Endothelial cell of umbilical vein (primary cell): ENCODE measurements at regions not wholly inside any gene's neighbourhood (a gene's known extent, or its start where the extent isn't known, plus 50 kb on each side); places are given as distances from the start of the nearest gene placed in this dataset.

ENCODE experiments used
- BruUV-seq: library from RNA; stranded (reverse); fragments of 400-500 nt; replicated peaks from 2 replicates; lab custom pipeline; 2021; lab: Mats Ljungman, UMichigan
- CTCF ChIA-PET: fragments of 300-600, 350-600 bp; sonication (Branson Sonifier 250); formaldehyde crosslinking; loops from one replicate; lab custom pipeline; 2021; ENCODE audit warnings: antibody characterized with exemption, inconsistent platforms; lab: Charles Lee
- POLR2A ChIA-PET: fragments of 300-600, 350-600 bp; sonication (Branson Sonifier 250); formaldehyde crosslinking; loops from one replicate; lab custom pipeline; 2021; ENCODE audit warnings: antibody characterized with exemption, inconsistent platforms; lab: Charles Lee
- DNase-seq: peaks from one replicate; pipeline ENCODE4 v3.0.0-alpha.2; 2011; ENCODE audit warnings: low read depth, low spot score
- FAIRE-seq: peaks from 2 replicates; lab custom pipeline; 2011; peaks lifted over from hg19 to GRCh38; lab: Jason Lieb, UNC
- H2AFZ ChIP-seq: 2 replicates; pipeline ENCODE4 v1.6.0; 2012; ENCODE audit warnings: low read depth, low read length, control low read depth, inconsistent platforms
- H3K27ac ChIP-seq: 2 replicates; pipeline ENCODE4 v1.5.1; 2011; ENCODE audit warnings: low read depth, mild to moderate bottlenecking, control low read depth, low read length, moderate library complexity; ENCODE audit not compliant: insufficient read depth
- H3K27me3 ChIP-seq, 2 experiments: 2 replicates each; pipeline versions ENCODE4 v1.6.0 to v1.6.1; 2011; ENCODE audit warnings: low read length in 2 of 2, mixed read lengths in 1 of 2; ENCODE audit not compliant: control insufficient read depth in 2 of 2, insufficient read depth in 2 of 2
- H3K36me3 ChIP-seq, 2 experiments: 2 replicates in 1 of 2; 3 replicates in 1 of 2; pipeline ENCODE4 v1.5.1; 2011; ENCODE audit warnings: low read length in 2 of 2, mild to moderate bottlenecking in 1 of 2, moderate library complexity in 1 of 2; ENCODE audit not compliant: control insufficient read depth in 2 of 2, insufficient read depth in 2 of 2; ENCODE audit errors: extremely low read depth in 1 of 2
- H3K4me1 ChIP-seq: 3 replicates; pipeline ENCODE4 v1.5.1; 2011; ENCODE audit warnings: mild to moderate bottlenecking, low read length; ENCODE audit not compliant: control insufficient read depth, insufficient read depth; ENCODE audit errors: extremely low read depth
- H3K4me2 ChIP-seq: 2 replicates; pipeline ENCODE4 v1.6.1; 2011; ENCODE audit warnings: low read length, control low read depth, mixed read lengths; ENCODE audit not compliant: insufficient read depth
- H3K4me3 ChIP-seq, 3 experiments: fragments of 200-600 bp in 1 of 3; sonication (generic), shearing (Covaris generic) in 1 of 3; replicated peaks in 1 of 3; 2 replicates each; pipeline ENCODE4 v1.5.1; 2011 to 2016; ENCODE audit warnings: control low read depth in 3 of 3, low read length in 3 of 3, mild to moderate bottlenecking in 2 of 3, inconsistent platforms in 1 of 3, low read depth in 1 of 3, moderate library complexity in 1 of 3; ENCODE audit not compliant: insufficient read depth in 1 of 3
- H3K79me2 ChIP-seq: 2 replicates; pipeline ENCODE4 v1.6.0; 2012; ENCODE audit warnings: low read length, inconsistent platforms; ENCODE audit not compliant: control insufficient read depth, insufficient read depth
- H3K9ac ChIP-seq: replicated peaks from 2 replicates; pipeline ENCODE3; 2011; ENCODE audit warnings: low read length, control low read depth; ENCODE audit not compliant: insufficient read depth; ENCODE audit errors: extremely low read depth
- H3K9me1 ChIP-seq: replicated peaks from 3 replicates; pipeline ENCODE4 v1.6.0; 2011; ENCODE audit warnings: mild to moderate bottlenecking, low read length; ENCODE audit not compliant: control insufficient read depth, insufficient read depth; ENCODE audit errors: extremely low read depth
- H3K9me3 ChIP-seq: replicated peaks from 2 replicates; pipeline ENCODE4 v1.5.1; 2012; ENCODE audit warnings: low read length, inconsistent platforms; ENCODE audit not compliant: control insufficient read depth, insufficient read depth
- H4K20me1 ChIP-seq: replicated peaks from 2 replicates; pipeline ENCODE3; 2011; ENCODE audit warnings: mild to moderate bottlenecking, low read length; ENCODE audit not compliant: control insufficient read depth, insufficient read depth; ENCODE audit errors: extremely low read depth
- CTCF ChIP-seq, 2 donors: IDR thresholded peaks; 1 replicate in 1 of 2; 2 replicates in 1 of 2; pipeline ENCODE4 v1.5.1; 2011; ENCODE audit warnings: low read length in 2 of 2, mild to moderate bottlenecking in 2 of 2, moderate library complexity in 2 of 2, control low read depth in 1 of 2, inconsistent platforms in 1 of 2, low read depth in 1 of 2; ENCODE audit not compliant: insufficient read depth in 1 of 2; ENCODE audit errors: extremely low read depth in 1 of 2
- EZH2 ChIP-seq: IDR thresholded peaks from 2 replicates; pipeline ENCODE4 v1.6.1; 2012; ENCODE audit warnings: borderline replicate concordance, low read depth, mild to moderate bottlenecking, moderate library complexity, low read length, inconsistent platforms; ENCODE audit not compliant: severe bottlenecking
- FOS ChIP-seq: IDR thresholded peaks from 2 replicates; pipeline ENCODE4 v1.6.1; 2011; ENCODE audit warnings: mild to moderate bottlenecking, low read length, moderate library complexity, borderline replicate concordance; ENCODE audit not compliant: insufficient read depth
- GATA2 ChIP-seq: IDR thresholded peaks from 2 replicates; pipeline ENCODE4 v1.7.0; 2011; ENCODE audit warnings: low read depth, mild to moderate bottlenecking, moderate library complexity, mixed read lengths, low read length; ENCODE audit not compliant: insufficient read length, insufficient read depth
- JUN ChIP-seq: IDR thresholded peaks from 2 replicates; pipeline ENCODE4 v1.6.1; 2011; ENCODE audit warnings: borderline replicate concordance, low read depth; ENCODE audit not compliant: insufficient read length, insufficient read depth
- MAX ChIP-seq: IDR thresholded peaks from 2 replicates; pipeline ENCODE4 v1.6.1; 2011; ENCODE audit not compliant: insufficient read depth, insufficient read length
- MYC ChIP-seq: IDR thresholded peaks from one replicate; pipeline ENCODE4 v1.6.1; 2011; ENCODE audit warnings: mild to moderate bottlenecking, low read depth, low read length
- POLR2A ChIP-seq: IDR thresholded peaks from 2 replicates; pipeline ENCODE4 v1.6.1; 2012; ENCODE audit warnings: low read depth, mild to moderate bottlenecking, control low read depth, low read length
- POLR2AphosphoS5 ChIP-seq: IDR thresholded peaks from 2 replicates; pipeline ENCODE4 v1.6.1; 2012; ENCODE audit warnings: low read depth, mild to moderate bottlenecking, control low read depth, low read length, moderate library complexity; ENCODE audit not compliant: insufficient read depth
- dilution Hi-C: fragments of 300-500 bp; cut with MboI; formaldehyde crosslinking; loops from one replicate; pipeline ENCODE4 v1.15.0; 2019; ENCODE audit warnings: low sequenced_read_pairs; ENCODE audit not compliant: extremely low pct_ligation_motif_present
- intact Hi-C: fragments of 100-400 bp; cut with micrococcal nuclease; formaldehyde crosslinking; loops from one replicate; pipeline ENCODE4 v1.10.0; 2022

DNA sequence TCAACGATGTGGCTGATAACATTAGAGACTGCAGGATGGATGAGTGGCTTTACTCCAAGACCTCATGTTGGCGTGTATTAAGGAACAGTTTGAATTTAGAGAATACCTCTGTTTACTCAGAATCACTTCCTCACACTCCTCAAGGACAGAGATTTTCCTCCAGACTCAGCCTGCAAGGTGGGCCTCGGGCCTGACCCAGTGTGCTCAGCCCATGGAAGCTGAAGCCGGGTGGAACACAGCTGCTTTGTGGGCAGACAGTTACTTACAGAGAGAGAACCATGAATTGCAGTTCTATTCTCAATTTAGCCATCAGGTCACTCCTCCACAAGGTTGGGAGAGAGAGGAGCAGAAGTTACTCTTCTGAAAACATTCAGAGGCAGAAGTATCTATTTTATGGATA is 135.8 kb downstream of the SNX19 start:
- no peak overlapping the region for H3K4me2 ChIP-seq
- H3K9me3 ChIP-seq: no peaks in the 10 kb centered on the region
- no peak overlapping the region for H2AFZ ChIP-seq
- no peak for TF ChIP-seq MAX
- no peak for TF ChIP-seq EZH2
- TF ChIP-seq FOS: no peak
- TF ChIP-seq GATA2: no peak
- no peak for TF ChIP-seq JUN
- no peak for TF ChIP-seq POLR2AphosphoS5
- no peak for TF ChIP-seq CTCF (IDR thresholded peaks at IDR 0.05; ENCODE audit: extremely low read depth in 1 of 2, insufficient read depth in 1 of 2, low read depth in 1 of 2, low read length in 2 of 2)
- TF ChIP-seq POLR2A: no peak
- no peak for TF ChIP-seq MYC
- no peak overlapping the region for H3K27ac ChIP-seq
- no peak overlapping the region for H3K4me3 ChIP-seq
- H3K9me1 ChIP-seq: no peaks in the 10 kb centered on the region
- H3K79me2 ChIP-seq: no peaks in the 10 kb centered on the region
- no peak overlapping the region for H3K9ac ChIP-seq
- no peak for DNase-seq
- peaks cover 9% of the 10 kb centered on the region for H3K4me1 ChIP-seq
- FAIRE-seq: no peak
- H3K36me3 ChIP-seq: no peaks in the 10 kb centered on the region
- POLR2A ChIA-PET: no interaction called here
- no peaks in the 10 kb centered on the region for H3K27me3 ChIP-seq
- no TSS peak for BruUV-seq
- dilution Hi-C loops (no loop called here), intact Hi-C loops (loop anchor here (5.0 kb wide), 1 partner anchor 298 kb away; no protein-coding TSS in a partner anchor)
- H4K20me1 ChIP-seq: no peaks in the 10 kb centered on the region
- CTCF ChIA-PET: no interaction called here
